ENCODE measurements at regions not wholly inside any gene's neighbourhood (a gene's known extent, or its start where the extent isn't known, plus 50 kb on each side); places are given as distances from the start of the nearest gene placed in this dataset.

GRCh38 chr3:159887911-159888310 lies 100.7 kb upstream of the IL12A start:
- Histone ChIP-seq H3K36me3 (peaks cover 0 to 18% (median 0%) of the 10 kb centered on the region in 4 donors), H3K9me3 (no peaks in the 10 kb centered on the region), H3K4me3 (no peak overlapping the region), H3K27me3 (no peaks in the 10 kb centered on the region), H3K4me1 (peaks cover 10 to 13% (median 12%) of the 10 kb centered on the region in 4 donors), H3K27ac (no peak overlapping the region)
- 53 to 61% methylated on average over 3 of the region's 3 CpGs for WGBS, 2 donors
- ATAC-seq (ENCODE audit: low FRiP score in 2 of 2) = no peak
- no peak for DNase-seq
- TF ChIP-seq CTCF (IDR thresholded peaks at IDR 0.05) = no peak
- TF ChIP-seq EP300 (IDR thresholded peaks at IDR 0.05) = no peak
- no peak for TF ChIP-seq POLR2A (IDR thresholded peaks at IDR 0.05)
- TF ChIP-seq POLR2AphosphoS5 (IDR thresholded peaks at IDR 0.05) = no peak

GRCh38 chr3:159892171-159892795 lies 96.4 kb upstream of the IL12A start:
- DNase-seq (peak in 1 of 2 donors; percentile 50), ATAC-seq (ENCODE audit: low FRiP score in 2 of 2) (peak in 1 of 2 donors; percentile 51)
- Histone ChIP-seq H3K9me3 (no peaks in the 10 kb centered on the region), H3K27me3 (no peaks in the 10 kb centered on the region), H3K4me3 (no peak overlapping the region), H3K27ac (no peak overlapping the region), H3K36me3 (peaks cover 0 to 35% (median 0%) of the 10 kb centered on the region in 4 donors), H3K4me1 (peaks cover 2 to 8% (median 4%) of the 10 kb centered on the region in 4 donors)
- TF ChIP-seq EP300 (IDR thresholded peaks at IDR 0.05) = no peak
- no peak for TF ChIP-seq POLR2AphosphoS5 (IDR thresholded peaks at IDR 0.05)
- TF ChIP-seq POLR2A (IDR thresholded peaks at IDR 0.05) = no peak
- no peak for TF ChIP-seq CTCF (IDR thresholded peaks at IDR 0.05)
- WGBS, 2 donors = 78 to 79% methylated on average over 2 of the region's 2 CpGs

- TF ChIP-seq POLR2A (IDR thresholded peaks at IDR 0.05) (no peak), CTCF (IDR thresholded peaks at IDR 0.05) (no peak), EP300 (IDR thresholded peaks at IDR 0.05) (no peak), POLR2AphosphoS5 (IDR thresholded peaks at IDR 0.05) (no peak)
- Histone ChIP-seq H3K4me1 (peaks cover 2 to 4% (median 4%) of the 10 kb centered on the region in 4 donors), H3K4me3 (no peak overlapping the region), H3K27me3 (no peaks in the 10 kb centered on the region), H3K36me3 (peaks cover 0 to 39% (median 0%) of the 10 kb centered on the region in 4 donors), H3K27ac (no peak overlapping the region), H3K9me3 (no peaks in the 10 kb centered on the region)
- DNase-seq (no peak), ATAC-seq (ENCODE audit: low FRiP score in 2 of 2) (no peak)
- 74 to 78% methylated on average over 1 of the region's 1 CpG for WGBS, 2 donors
Measured at GRCh38 chr3:159892801-159893200, 95.8 kb upstream of the IL12A start.

GRCh38 chr3:159894386-159894785 lies 94.2 kb upstream of the IL12A start:
- DNase-seq = no peak
- Histone ChIP-seq H3K36me3 (peaks cover 0 to 37% (median 0%) of the 10 kb centered on the region in 4 donors), H3K27ac (no peak overlapping the region), H3K9me3 (no peaks in the 10 kb centered on the region), H3K4me1 (peaks cover 2 to 4% (median 4%) of the 10 kb centered on the region in 4 donors), H3K27me3 (no peaks in the 10 kb centered on the region), H3K4me3 (no peak overlapping the region)
- TF ChIP-seq CTCF (IDR thresholded peaks at IDR 0.05) (no peak), POLR2A (IDR thresholded peaks at IDR 0.05) (no peak), EP300 (IDR thresholded peaks at IDR 0.05) (no peak), POLR2AphosphoS5 (IDR thresholded peaks at IDR 0.05) (no peak)
- 81 to 86% methylated on average over 3 to 4 of the region's 4 CpGs for WGBS, 2 donors
- ATAC-seq (ENCODE audit: low FRiP score in 2 of 2) = no peak

- TF ChIP-seq POLR2AphosphoS5 (IDR thresholded peaks at IDR 0.05) = no peak
- TF ChIP-seq CTCF (IDR thresholded peaks at IDR 0.05) = no peak
- TF ChIP-seq EP300 (IDR thresholded peaks at IDR 0.05) = no peak
- no peak for TF ChIP-seq POLR2A (IDR thresholded peaks at IDR 0.05)
- H3K27ac ChIP-seq = no peak overlapping the region
- no peaks in the 10 kb centered on the region for H3K9me3 ChIP-seq
- H3K27me3 ChIP-seq = no peaks in the 10 kb centered on the region
- peaks cover 0 to 37% (median 0%) of the 10 kb centered on the region in 4 donors for H3K36me3 ChIP-seq
- 74 to 82% methylated on average over 2 of the region's 2 CpGs for WGBS, 2 donors
- no peak overlapping the region for H3K4me3 ChIP-seq
- H3K4me1 ChIP-seq = peaks cover 2 to 4% (median 4%) of the 10 kb centered on the region in 4 donors
- ATAC-seq (ENCODE audit: low FRiP score in 2 of 2) = no peak
- no peak for DNase-seq
Measured at GRCh38 chr3:159895430-159895829, 93.2 kb upstream of the IL12A start.
